ENCODE measurements at regions not wholly inside any gene's neighbourhood (a gene's known extent, or its start where the extent isn't known, plus 50 kb on each side); places are given as distances from the start of the nearest gene placed in this dataset.

DNA sequence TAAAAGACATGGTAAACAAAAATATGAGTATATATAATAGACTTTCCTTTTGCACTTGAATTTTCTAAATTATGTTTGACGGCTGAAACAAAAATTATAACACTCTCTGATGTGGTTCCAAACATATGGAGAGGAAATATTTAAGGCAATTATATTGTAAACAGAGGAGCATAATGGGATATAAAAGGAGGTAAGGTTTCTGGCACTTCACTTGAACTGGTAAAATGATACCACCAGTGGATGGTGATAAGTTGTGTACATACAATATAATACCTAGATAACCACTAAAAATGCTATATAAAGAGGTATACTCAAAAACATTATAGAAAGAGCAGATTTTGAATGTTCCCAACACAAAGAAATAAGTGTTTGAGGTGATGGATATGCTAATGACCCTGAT lies 192.9 kb upstream of the RAD23B start:
- no peaks in the 10 kb centered on the region for H3K27me3 ChIP-seq (replicated peaks; ENCODE audit: insufficient read depth)
- TF ChIP-seq, protein P1, sequence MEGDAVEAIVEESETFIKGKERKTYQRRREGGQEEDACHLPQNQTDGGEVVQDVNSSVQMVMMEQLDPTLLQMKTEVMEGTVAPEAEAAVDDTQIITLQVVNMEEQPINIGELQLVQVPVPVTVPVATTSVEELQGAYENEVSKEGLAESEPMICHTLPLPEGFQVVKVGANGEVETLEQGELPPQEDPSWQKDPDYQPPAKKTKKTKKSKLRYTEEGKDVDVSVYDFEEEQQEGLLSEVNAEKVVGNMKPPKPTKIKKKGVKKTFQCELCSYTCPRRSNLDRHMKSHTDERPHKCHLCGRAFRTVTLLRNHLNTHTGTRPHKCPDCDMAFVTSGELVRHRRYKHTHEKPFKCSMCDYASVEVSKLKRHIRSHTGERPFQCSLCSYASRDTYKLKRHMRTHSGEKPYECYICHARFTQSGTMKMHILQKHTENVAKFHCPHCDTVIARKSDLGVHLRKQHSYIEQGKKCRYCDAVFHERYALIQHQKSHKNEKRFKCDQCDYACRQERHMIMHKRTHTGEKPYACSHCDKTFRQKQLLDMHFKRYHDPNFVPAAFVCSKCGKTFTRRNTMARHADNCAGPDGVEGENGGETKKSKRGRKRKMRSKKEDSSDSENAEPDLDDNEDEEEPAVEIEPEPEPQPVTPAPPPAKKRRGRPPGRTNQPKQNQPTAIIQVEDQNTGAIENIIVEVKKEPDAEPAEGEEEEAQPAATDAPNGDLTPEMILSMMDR (IDR thresholded peaks at IDR 0.05): no peak
- ATAC-seq (ENCODE audit: insufficient number of reproducible peaks, low FRiP score, low read depth) (no peak), DNase-seq (ENCODE audit: low spot score) (no peak)
- no peaks in the 10 kb centered on the region for H3K36me3 ChIP-seq
- H3K9me3 ChIP-seq: no peaks in the 10 kb centered on the region
- H3K4me1 ChIP-seq (ENCODE audit: control insufficient read depth in 1 of 2, low read depth in 2 of 2): no peaks in the 10 kb centered on the region
- no peak overlapping the region for H3K27ac ChIP-seq
- H3K4me3 ChIP-seq: no peak overlapping the region

DNA sequence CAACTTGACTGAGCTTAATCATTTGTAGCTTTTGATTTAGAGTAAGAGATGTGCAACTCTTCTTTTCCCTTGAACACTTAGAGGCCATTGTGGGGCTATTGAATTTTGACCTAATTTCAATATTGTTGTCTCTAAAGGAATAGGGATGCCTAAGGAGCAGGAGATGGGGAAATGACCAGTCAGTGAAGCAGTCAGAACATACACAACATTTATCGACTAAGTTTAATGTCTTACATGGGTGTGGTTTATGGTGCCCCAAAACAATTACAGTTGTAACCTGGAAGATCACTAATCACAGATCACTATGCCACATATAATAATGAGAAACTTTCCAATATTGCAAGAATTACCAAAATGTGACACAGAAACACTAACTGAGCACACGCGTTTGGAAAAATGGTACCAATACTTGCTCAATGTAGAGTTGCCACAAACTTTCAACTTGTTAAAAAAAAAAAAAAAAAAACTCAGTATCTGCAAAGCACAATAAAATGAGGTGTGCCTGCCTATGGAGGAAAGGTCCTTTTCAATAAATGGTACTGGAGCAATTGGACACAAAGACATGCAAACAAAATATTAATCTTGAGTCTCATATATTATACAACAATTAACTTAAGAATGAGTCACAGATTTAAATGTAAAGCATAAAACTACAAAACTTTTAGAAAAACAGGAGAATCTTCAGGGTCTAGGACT lies 189.6 kb upstream of the RAD23B start:
- no peaks in the 10 kb centered on the region for H3K27me3 ChIP-seq (replicated peaks; ENCODE audit: insufficient read depth)
- H3K9me3 ChIP-seq: no peaks in the 10 kb centered on the region
- H3K36me3 ChIP-seq: no peaks in the 10 kb centered on the region
- no peak for DNase-seq (ENCODE audit: low spot score)
- H3K4me3 ChIP-seq: no peak overlapping the region
- H3K27ac ChIP-seq: no peak overlapping the region
- H3K4me1 ChIP-seq (ENCODE audit: control insufficient read depth in 1 of 2, low read depth in 2 of 2): no peaks in the 10 kb centered on the region
- no peak for ATAC-seq (ENCODE audit: insufficient number of reproducible peaks, low FRiP score, low read depth)
- TF ChIP-seq, protein P1 (IDR thresholded peaks at IDR 0.05): no peak

DNA sequence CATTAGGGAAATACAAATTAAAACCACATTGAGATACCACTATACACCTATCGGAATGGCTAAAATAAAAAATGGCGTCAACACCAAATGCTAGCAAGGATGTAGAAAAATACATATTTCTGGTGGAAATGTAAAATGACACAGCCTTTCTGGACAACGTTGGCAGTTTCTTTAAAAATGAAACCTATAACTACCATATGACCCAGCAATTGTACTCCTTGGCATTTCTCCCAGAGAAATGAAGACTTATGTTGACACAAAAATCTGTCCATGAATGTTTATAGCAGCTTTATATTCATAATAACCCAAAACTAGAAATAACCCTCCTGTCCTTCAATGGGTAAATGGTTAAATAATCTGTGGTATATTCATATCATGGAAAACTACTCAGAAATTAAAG lies 188.7 kb upstream of the RAD23B start:
- DNase-seq (ENCODE audit: low spot score): no peak
- Histone ChIP-seq H3K27me3 (replicated peaks; ENCODE audit: insufficient read depth) (no peaks in the 10 kb centered on the region), H3K4me3 (no peak overlapping the region), H3K4me1 (ENCODE audit: control insufficient read depth in 1 of 2, low read depth in 2 of 2) (no peaks in the 10 kb centered on the region), H3K36me3 (no peaks in the 10 kb centered on the region), H3K27ac (no peak overlapping the region), H3K9me3 (no peaks in the 10 kb centered on the region)
- ATAC-seq (ENCODE audit: insufficient number of reproducible peaks, low FRiP score, low read depth): no peak
- TF ChIP-seq, protein P1 (IDR thresholded peaks at IDR 0.05): no peak

DNA sequence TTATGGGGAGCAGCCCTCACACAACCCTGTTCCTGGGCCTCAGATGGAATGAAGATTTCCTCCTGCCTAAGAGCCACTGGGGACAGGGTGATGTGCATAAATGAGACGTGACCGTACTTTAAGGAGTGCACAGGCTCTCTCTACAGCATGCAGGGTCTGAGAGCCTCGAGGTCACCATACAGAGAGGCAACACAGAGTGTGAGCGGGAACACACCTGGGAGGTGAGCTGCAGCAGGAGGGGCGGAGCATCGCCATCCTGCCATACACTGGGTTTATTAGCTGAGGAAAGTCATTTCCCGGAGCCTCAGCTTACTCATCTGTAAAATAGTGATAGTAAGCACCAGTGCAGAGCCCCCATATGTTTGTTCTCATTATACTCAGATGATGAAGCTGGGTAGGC lies 182.5 kb upstream of the RAD23B start:
- no peak for DNase-seq (ENCODE audit: low spot score)
- H3K4me1 ChIP-seq (ENCODE audit: control insufficient read depth in 1 of 2, low read depth in 2 of 2): no peaks in the 10 kb centered on the region
- no peaks in the 10 kb centered on the region for H3K27me3 ChIP-seq (replicated peaks; ENCODE audit: insufficient read depth)
- no peak overlapping the region for H3K27ac ChIP-seq
- TF ChIP-seq, protein P1 (IDR thresholded peaks at IDR 0.05): no peak
- no peak for ATAC-seq (ENCODE audit: insufficient number of reproducible peaks, low FRiP score, low read depth)
- no peaks in the 10 kb centered on the region for H3K9me3 ChIP-seq
- H3K4me3 ChIP-seq: no peak overlapping the region
- no peaks in the 10 kb centered on the region for H3K36me3 ChIP-seq

DNA sequence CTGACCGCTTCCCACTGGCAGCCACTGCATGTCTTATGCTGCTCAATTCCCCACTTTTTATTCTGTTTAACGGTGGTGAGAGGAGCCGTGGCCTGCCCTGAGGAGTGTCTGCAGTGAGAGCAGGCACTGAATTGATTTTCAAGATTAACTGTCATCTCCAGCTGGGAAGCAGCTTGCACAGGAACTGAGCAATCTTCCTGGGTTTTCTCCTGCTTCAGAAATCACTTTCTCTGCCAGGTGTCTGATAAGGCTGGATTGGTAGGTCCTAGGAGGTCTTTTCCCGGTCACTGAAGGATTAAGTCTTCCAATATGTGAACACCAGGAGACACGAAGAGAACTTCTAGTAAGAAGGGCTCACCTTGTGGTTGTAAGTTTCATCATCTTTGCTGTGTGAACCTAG lies 181.1 kb upstream of the RAD23B start:
- H3K27me3 ChIP-seq (replicated peaks; ENCODE audit: insufficient read depth): no peaks in the 10 kb centered on the region
- H3K9me3 ChIP-seq: no peaks in the 10 kb centered on the region
- no peak overlapping the region for H3K27ac ChIP-seq
- no peak overlapping the region for H3K4me3 ChIP-seq
- H3K4me1 ChIP-seq (ENCODE audit: control insufficient read depth in 1 of 2, low read depth in 2 of 2): no peaks in the 10 kb centered on the region
- ATAC-seq (ENCODE audit: insufficient number of reproducible peaks, low FRiP score, low read depth) (no peak), DNase-seq (ENCODE audit: low spot score) (no peak)
- H3K36me3 ChIP-seq: no peaks in the 10 kb centered on the region
- TF ChIP-seq, protein P1 (IDR thresholded peaks at IDR 0.05): no peak

Measured in thoracic aorta (tissue), 2 donors.